Heart left ventricle (tissue), 16 donors: ENCODE measurements at regions not wholly inside any gene's neighbourhood (a gene's known extent, or its start where the extent isn't known, plus 50 kb on each side); places are given as distances from the start of the nearest gene placed in this dataset.

Experiments
- ATAC-seq, 4 donors: fragments of 200-7000 bp; cut with Tn5 transposase; one replicate each; pipeline ENCODE4 v1.9.1; 2020 to 2022; ENCODE audit warnings: moderate library complexity in 4 of 4, mild to moderate bottlenecking in 3 of 4, moderate number of reproducible peaks in 1 of 4
- DNase-seq, 5 donors: peaks; one replicate each; pipeline ENCODE4 v3.0.0-alpha.2; 2020
- H3K27ac ChIP-seq, 12 donors: fragments of 200-600 bp; sonication (generic) in 4 of 12; one replicate each; pipeline versions ENCODE4 v1.5.0 to v1.8.0; 2016 to 2022; ENCODE audit warnings: mild to moderate bottlenecking in 2 of 12
- H3K27me3 ChIP-seq, 9 donors: fragments of 200-600 bp; sonication (generic) in 2 of 9; one replicate each; pipeline versions ENCODE4 v1.5.1 to v1.8.0; 2016 to 2022; ENCODE audit warnings: mild to moderate bottlenecking in 3 of 9
- H3K36me3 ChIP-seq, 9 donors: fragments of 200-600 bp; sonication (generic) in 2 of 9; one replicate each; pipeline versions ENCODE4 v1.5.0 to v1.8.0; 2018 to 2022; ENCODE audit warnings: mild to moderate bottlenecking in 2 of 9
- H3K4me1 ChIP-seq, 12 donors: fragments of 200-600 bp; sonication (generic) in 4 of 12; one replicate each; pipeline versions ENCODE4 v1.5.0 to v1.8.0; 2016 to 2022; ENCODE audit warnings: mild to moderate bottlenecking in 3 of 12
- H3K4me3 ChIP-seq, 12 donors: fragments of 200-600 bp; sonication (generic) in 4 of 12; one replicate each; pipeline versions ENCODE4 v1.5.0 to v1.8.0; 2017 to 2022; ENCODE audit warnings: mild to moderate bottlenecking in 9 of 12, moderate library complexity in 4 of 12
- H3K9me3 ChIP-seq, 12 donors: fragments of 200-600 bp; sonication (generic) in 4 of 12; one replicate each; pipeline versions ENCODE4 v1.5.0 to v1.8.0; 2016 to 2022; ENCODE audit warnings: mild to moderate bottlenecking in 1 of 12
- POLR2A ChIP-seq, 2 donors: fragments of 450-650 bp; IDR thresholded peaks; one replicate each; pipeline ENCODE4 v1.6.1; 2017; ENCODE audit warnings: antibody characterized with exemption in 2 of 2, mild to moderate bottlenecking in 2 of 2, moderate library complexity in 2 of 2
- WGBS, 4 donors: extraction: QIAGEN DNeasy Blood & Tissue Kit in 2 of 4; methylation state at CpG; one replicate each; pipeline versions ENCODE4 v1.1.5 to v1.1.7; 2013 to 2018; 5-methylcytosine and 5-hydroxymethylcytosine counted together
- intact Hi-C, 10 donors: fragments of 100-400 bp; cut with DNase I; formaldehyde crosslinking; loops; one replicate each; pipeline versions ENCODE4 v1.11.1 to v1.14.2; 2022
- TF ChIP-seq, protein P1 (sequence below), 12 donors: fragments of 200-600 bp; sonication (generic) in 4 of 12; IDR thresholded peaks; one replicate each; pipeline versions ENCODE4 v1.5.0 to v1.8.0; 2018 to 2022; ENCODE audit warnings: antibody characterized with exemption in 12 of 12, mild to moderate bottlenecking in 5 of 12
- donor health status: ischemic (EF 13 %, LVEDD 7.1; RV severe dilation, severe dysfunction).
- donor health status: healthy with polysubstance abuse.
- donor health status: DM: no; HTN: yes; CAD: no.
- donor health status: DM: no; HTN: no; CAD: no.
- donor health status: ischemic (EF 25% LVEDD 6.9; RV normal size, moderate dysfunction).
- donor health status: ischemic (EF 25% LVEDD 5.7; RV mildly dilated, moderate dysfunction).
- donor health status: healthy.
- donor health status: DM: yes; HTN: yes; CAD: no.
- donor health status: ischemic (EF 35%, LVEDD 5.7; RV mildly dilated, moderate dysfunction).
- donor health status: nonischemic (EF 11% LVEDD 7.7; RV severe dilation, severe dysfunction).
- donor health status: DM: yes; HTN: yes; CAD: no.
- donor health status: PGD.
- donor health status: ischemic (EF 29% LVEDD 5.4; RV normal size, mild dysfunction).
- donor health status: nonischemic (EF 23%, LVEDD 6.1; RV moderate dilation, normal function).

DNA sequence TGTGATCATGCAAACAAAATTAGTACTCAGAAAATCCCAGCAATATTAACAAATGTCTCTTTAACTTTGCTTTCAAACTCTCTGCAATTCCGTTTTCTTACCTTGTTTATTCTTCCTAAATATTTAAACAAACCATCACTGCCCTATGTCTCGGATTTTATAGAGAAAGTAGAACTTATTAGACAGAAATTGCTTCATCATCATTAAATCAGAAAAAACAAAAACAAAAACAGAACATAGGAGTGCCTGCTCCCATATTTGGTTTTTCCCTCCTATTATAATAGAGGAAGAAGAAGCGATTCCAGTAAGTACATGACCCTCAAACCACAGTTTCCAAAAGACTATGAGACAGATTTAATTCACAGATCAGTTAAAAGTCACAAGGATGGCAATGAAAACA, 1228.0 kb downstream of the RPA4 start:
- TF ChIP-seq POLR2A (IDR thresholded peaks at IDR 0.05): no peak
- TF ChIP-seq, protein P1, sequence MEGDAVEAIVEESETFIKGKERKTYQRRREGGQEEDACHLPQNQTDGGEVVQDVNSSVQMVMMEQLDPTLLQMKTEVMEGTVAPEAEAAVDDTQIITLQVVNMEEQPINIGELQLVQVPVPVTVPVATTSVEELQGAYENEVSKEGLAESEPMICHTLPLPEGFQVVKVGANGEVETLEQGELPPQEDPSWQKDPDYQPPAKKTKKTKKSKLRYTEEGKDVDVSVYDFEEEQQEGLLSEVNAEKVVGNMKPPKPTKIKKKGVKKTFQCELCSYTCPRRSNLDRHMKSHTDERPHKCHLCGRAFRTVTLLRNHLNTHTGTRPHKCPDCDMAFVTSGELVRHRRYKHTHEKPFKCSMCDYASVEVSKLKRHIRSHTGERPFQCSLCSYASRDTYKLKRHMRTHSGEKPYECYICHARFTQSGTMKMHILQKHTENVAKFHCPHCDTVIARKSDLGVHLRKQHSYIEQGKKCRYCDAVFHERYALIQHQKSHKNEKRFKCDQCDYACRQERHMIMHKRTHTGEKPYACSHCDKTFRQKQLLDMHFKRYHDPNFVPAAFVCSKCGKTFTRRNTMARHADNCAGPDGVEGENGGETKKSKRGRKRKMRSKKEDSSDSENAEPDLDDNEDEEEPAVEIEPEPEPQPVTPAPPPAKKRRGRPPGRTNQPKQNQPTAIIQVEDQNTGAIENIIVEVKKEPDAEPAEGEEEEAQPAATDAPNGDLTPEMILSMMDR (IDR thresholded peaks at IDR 0.05): no peak
- no peaks in the 10 kb centered on the region for H3K9me3 ChIP-seq
- intact Hi-C loops: no loop called here
- H3K4me3 ChIP-seq: no peak overlapping the region
- H3K27me3 ChIP-seq: no peaks in the 10 kb centered on the region
- no peak for ATAC-seq
- 33 to 64% (median 47%) methylated on average over 3 of the region's 3 CpGs for WGBS, 4 donors
- DNase-seq: no peak
- H3K4me1 ChIP-seq: no peaks in the 10 kb centered on the region
- no peak overlapping the region for H3K27ac ChIP-seq
- no peaks in the 10 kb centered on the region for H3K36me3 ChIP-seq

DNA sequence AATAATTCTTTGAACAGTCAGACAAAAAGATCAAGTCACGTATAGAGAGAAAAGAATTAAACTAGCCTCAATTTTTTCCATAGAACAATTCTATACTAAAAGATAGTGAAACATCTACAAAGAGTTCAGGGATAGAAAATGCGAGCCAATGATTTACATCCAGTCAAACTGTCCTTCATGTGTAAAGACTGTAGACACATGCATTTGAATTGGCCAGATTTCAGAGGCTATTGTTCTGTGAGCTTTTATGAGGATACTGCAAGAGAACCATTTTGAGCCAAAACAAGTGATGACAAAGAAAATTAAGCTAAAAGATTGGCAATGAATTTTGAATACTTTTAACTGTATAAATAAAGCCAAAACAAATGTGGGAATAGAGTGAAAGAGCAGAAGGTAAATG, 1230.3 kb downstream of the RPA4 start:
- no peak for TF ChIP-seq POLR2A (IDR thresholded peaks at IDR 0.05)
- TF ChIP-seq, protein P1 (IDR thresholded peaks at IDR 0.05): no peak
- intact Hi-C loops: no loop called here
- no peaks in the 10 kb centered on the region for H3K9me3 ChIP-seq
- no peaks in the 10 kb centered on the region for H3K4me1 ChIP-seq
- no peak for DNase-seq
- WGBS, 4 donors: 64 to 79% (median 76%) methylated on average over 2 of the region's 2 CpGs
- H3K27me3 ChIP-seq: no peaks in the 10 kb centered on the region
- H3K36me3 ChIP-seq: no peaks in the 10 kb centered on the region
- H3K27ac ChIP-seq: no peak overlapping the region
- no peak for ATAC-seq
- H3K4me3 ChIP-seq: no peak overlapping the region

DNA sequence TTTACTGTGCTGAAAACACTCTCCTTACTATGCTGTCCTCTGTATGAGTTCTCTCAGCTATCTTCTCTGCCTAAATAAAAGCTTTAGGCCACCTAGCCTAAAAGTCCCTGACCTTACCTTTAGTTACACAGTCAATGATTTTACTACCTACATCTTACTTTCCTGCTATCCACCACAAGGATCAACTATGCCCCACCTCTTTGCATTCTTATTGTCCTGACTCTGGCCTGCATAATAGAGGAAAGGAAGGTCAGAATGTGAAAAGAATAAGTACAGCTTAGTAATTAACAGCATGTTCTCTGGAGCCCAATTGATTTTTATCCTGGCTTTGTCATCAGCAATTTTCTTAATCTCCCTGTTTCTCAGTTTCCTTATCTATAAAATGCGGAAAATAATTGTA, 1257.8 kb downstream of the RPA4 start:
- intact Hi-C loops: no loop called here
- Histone ChIP-seq H3K9me3 (no peaks in the 10 kb centered on the region), H3K36me3 (no peaks in the 10 kb centered on the region), H3K4me3 (no peak overlapping the region), H3K4me1 (no peaks in the 10 kb centered on the region), H3K27ac (no peak overlapping the region), H3K27me3 (no peaks in the 10 kb centered on the region)
- ATAC-seq: no peak
- no peak for TF ChIP-seq POLR2A (IDR thresholded peaks at IDR 0.05)
- TF ChIP-seq, protein P1 (IDR thresholded peaks at IDR 0.05): no peak
- no peak for DNase-seq
- WGBS, 4 donors: 70 to 88% (median 78%) methylated on average over 1 of the region's 1 CpG

DNA sequence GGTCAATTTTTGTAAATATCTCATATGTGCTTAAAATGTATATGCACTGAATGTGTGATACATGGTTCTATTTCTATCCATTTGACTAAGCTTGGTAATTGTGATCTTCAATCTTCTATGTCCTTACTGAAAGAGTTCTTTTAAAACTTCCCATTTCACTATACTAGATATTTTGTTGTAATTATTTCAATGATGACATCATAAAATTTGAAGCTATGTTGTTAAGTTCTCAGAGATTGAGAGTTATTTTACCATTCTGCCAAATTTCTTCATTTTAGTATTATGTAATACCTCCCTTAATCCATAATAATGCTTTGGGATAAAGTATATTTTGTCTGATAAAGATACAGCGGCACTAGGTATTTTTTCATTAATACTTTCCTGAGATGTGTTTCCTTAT, 1307.3 kb downstream of the RPA4 start:
- peaks cover 0 to 6% (median 0%) of the 10 kb centered on the region in 9 donors for H3K27me3 ChIP-seq
- H3K4me3 ChIP-seq: no peak overlapping the region
- WGBS, 4 donors: 90 to 94% (median 91%) methylated on average over 1 of the region's 1 CpG
- no peaks in the 10 kb centered on the region for H3K4me1 ChIP-seq
- DNase-seq (no peak), ATAC-seq (no peak)
- no peak overlapping the region for H3K27ac ChIP-seq
- intact Hi-C loops: no loop called here
- TF ChIP-seq POLR2A (IDR thresholded peaks at IDR 0.05): no peak
- TF ChIP-seq, protein P1 (IDR thresholded peaks at IDR 0.05): no peak
- no peaks in the 10 kb centered on the region for H3K9me3 ChIP-seq
- no peaks in the 10 kb centered on the region for H3K36me3 ChIP-seq
